ENCODE measurements at regions not wholly inside any gene's neighbourhood (a gene's known extent, or its start where the extent isn't known, plus 50 kb on each side); places are given as distances from the start of the nearest gene placed in this dataset.

DNA sequence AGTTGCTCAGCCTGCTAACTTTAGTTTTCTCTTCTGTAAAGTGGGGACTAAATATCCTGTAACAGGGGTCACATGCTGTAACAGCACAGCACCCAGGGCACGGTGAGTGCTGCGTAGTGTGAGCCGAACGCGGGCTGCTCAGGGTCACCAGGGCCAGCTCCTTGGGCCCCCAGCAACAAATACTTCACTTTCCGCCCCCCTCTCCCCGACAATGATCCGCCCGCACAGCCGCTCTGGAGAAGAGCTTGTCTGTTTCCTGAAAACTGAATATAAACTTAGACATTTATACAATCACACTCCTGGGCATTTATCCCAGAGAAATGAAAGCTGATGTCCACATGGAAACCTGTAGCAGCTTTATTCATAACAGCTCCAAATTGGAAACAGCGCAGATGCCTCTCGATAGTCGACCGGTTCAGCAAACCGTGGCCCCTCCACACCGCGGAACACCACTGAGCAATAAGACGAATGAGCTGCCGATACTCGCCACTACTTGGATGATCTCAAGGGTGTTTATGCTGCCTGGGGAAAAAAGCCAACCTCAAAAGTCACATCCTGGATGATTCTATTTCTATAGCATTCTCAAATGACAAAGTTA lies 267.2 kb downstream of the PARN start:
- Mint-ChIP-seq H3K27ac (no peak overlapping the region), H3K4me3 (no peak overlapping the region), H3K9me3 (no peaks in the 10 kb centered on the region), H3K36me3 (no peaks in the 10 kb centered on the region), H3K27me3 (ENCODE audit: low read depth in 2 of 2) (no peaks in the 10 kb centered on the region), H3K4me1 (no peaks in the 10 kb centered on the region)
- Histone ChIP-seq H3K27ac (ENCODE audit: low read length) (no peak overlapping the region), H3K36me3 (ENCODE audit: control insufficient read depth, insufficient read depth, low read length) (no peaks in the 10 kb centered on the region), H3K4me3 (ENCODE audit: low read length) (no peak overlapping the region), H3K4me1 (ENCODE audit: control insufficient read depth, insufficient read depth, low read length) (no peaks in the 10 kb centered on the region), H3K9me3 (ENCODE audit: control insufficient read depth, insufficient read depth, low read length) (no peaks in the 10 kb centered on the region), H3K27me3 (ENCODE audit: control insufficient read depth, insufficient read depth, low read length) (no peaks in the 10 kb centered on the region)
- WGBS (ENCODE audit: insufficient coverage) = 91% methylated on average over 20 of the region's 20 CpGs
- TF ChIP-seq, protein P1, sequence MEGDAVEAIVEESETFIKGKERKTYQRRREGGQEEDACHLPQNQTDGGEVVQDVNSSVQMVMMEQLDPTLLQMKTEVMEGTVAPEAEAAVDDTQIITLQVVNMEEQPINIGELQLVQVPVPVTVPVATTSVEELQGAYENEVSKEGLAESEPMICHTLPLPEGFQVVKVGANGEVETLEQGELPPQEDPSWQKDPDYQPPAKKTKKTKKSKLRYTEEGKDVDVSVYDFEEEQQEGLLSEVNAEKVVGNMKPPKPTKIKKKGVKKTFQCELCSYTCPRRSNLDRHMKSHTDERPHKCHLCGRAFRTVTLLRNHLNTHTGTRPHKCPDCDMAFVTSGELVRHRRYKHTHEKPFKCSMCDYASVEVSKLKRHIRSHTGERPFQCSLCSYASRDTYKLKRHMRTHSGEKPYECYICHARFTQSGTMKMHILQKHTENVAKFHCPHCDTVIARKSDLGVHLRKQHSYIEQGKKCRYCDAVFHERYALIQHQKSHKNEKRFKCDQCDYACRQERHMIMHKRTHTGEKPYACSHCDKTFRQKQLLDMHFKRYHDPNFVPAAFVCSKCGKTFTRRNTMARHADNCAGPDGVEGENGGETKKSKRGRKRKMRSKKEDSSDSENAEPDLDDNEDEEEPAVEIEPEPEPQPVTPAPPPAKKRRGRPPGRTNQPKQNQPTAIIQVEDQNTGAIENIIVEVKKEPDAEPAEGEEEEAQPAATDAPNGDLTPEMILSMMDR (IDR thresholded peaks at IDR 0.05) = no peak
- intact Hi-C loops (cut with micrococcal nuclease) = no loop called here
- no peak for DNase-seq
- no peak for ATAC-seq

GRCh38 chr16:14360326-14361037 lies 269.6 kb downstream of the PARN start:
- peaks cover under 1% of the 10 kb centered on the region for H3K4me1 ChIP-seq (ENCODE audit: control insufficient read depth, insufficient read depth, low read length)
- H3K4me3 ChIP-seq (ENCODE audit: low read length) = no peak overlapping the region
- H3K27ac Mint-ChIP-seq = no peak overlapping the region
- no peaks in the 10 kb centered on the region for H3K4me1 Mint-ChIP-seq
- DNase-seq (no peak), ATAC-seq (no peak)
- TF ChIP-seq, protein P1 (IDR thresholded peaks at IDR 0.05) = no peak
- no peaks in the 10 kb centered on the region for H3K27me3 ChIP-seq (ENCODE audit: control insufficient read depth, insufficient read depth, low read length)
- H3K9me3 ChIP-seq (ENCODE audit: control insufficient read depth, insufficient read depth, low read length) = no peaks in the 10 kb centered on the region
- H3K27me3 Mint-ChIP-seq (ENCODE audit: low read depth in 2 of 2) = no peaks in the 10 kb centered on the region
- intact Hi-C loops (cut with micrococcal nuclease) = no loop called here
- WGBS (ENCODE audit: insufficient coverage) = 88% methylated on average over 8 of the region's 8 CpGs
- no peaks in the 10 kb centered on the region for H3K9me3 Mint-ChIP-seq
- H3K36me3 Mint-ChIP-seq = no peaks in the 10 kb centered on the region
- H3K27ac ChIP-seq (ENCODE audit: low read length) = no peak overlapping the region
- no peak overlapping the region for H3K4me3 Mint-ChIP-seq
- H3K36me3 ChIP-seq (ENCODE audit: control insufficient read depth, insufficient read depth, low read length) = no peaks in the 10 kb centered on the region

GRCh38 chr16:14358697-14359305 lies 271.3 kb downstream of the PARN start:
- H3K36me3 ChIP-seq (ENCODE audit: control insufficient read depth, insufficient read depth, low read length) = no peaks in the 10 kb centered on the region
- H3K4me1 ChIP-seq (ENCODE audit: control insufficient read depth, insufficient read depth, low read length) = peaks cover 3% of the 10 kb centered on the region
- TF ChIP-seq, protein P1 (IDR thresholded peaks at IDR 0.05) = no peak
- H3K27me3 Mint-ChIP-seq (ENCODE audit: low read depth in 2 of 2) = no peaks in the 10 kb centered on the region
- no peak overlapping the region for H3K27ac ChIP-seq (ENCODE audit: low read length)
- 45% methylated on average over 4 of the region's 4 CpGs for WGBS (ENCODE audit: insufficient coverage)
- H3K4me3 ChIP-seq (ENCODE audit: low read length) = no peak overlapping the region
- no peak overlapping the region for H3K4me3 Mint-ChIP-seq
- H3K27ac Mint-ChIP-seq = no peak overlapping the region
- no peaks in the 10 kb centered on the region for H3K36me3 Mint-ChIP-seq
- H3K4me1 Mint-ChIP-seq = peaks cover 0 to 6% of the 10 kb centered on the region in 2 donors
- intact Hi-C loops (cut with micrococcal nuclease) = no loop called here
- DNase-seq = no peak
- H3K9me3 Mint-ChIP-seq = no peaks in the 10 kb centered on the region
- no peaks in the 10 kb centered on the region for H3K9me3 ChIP-seq (ENCODE audit: control insufficient read depth, insufficient read depth, low read length)
- no peak for ATAC-seq
- no peaks in the 10 kb centered on the region for H3K27me3 ChIP-seq (ENCODE audit: control insufficient read depth, insufficient read depth, low read length)

Data from natural killer cell (primary cell).